ENCODE measurements at regions not wholly inside any gene's neighbourhood (a gene's known extent, or its start where the extent isn't known, plus 50 kb on each side); places are given as distances from the start of the nearest gene placed in this dataset.

DNA sequence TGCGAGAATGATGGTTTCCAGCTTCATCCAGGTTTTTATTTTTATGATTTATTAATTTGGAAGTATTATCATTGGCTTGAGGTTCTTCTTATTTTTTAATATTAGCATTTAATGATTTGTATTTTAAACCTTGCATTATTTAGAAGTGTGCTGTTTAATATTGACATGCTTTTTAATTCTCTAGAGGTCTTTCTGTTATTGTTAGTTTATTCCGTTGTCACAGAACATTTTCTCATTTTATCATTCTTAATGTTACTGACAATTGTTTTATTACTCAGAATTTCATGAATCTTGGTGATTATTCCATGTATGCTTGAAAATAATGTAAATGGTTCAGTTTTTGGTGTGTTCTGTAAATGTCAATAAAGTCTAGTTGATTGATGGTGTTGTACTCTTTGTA lies 463.5 kb upstream of the NOVA1 start:
- DNase-seq: no peak
- no peak for TF ChIP-seq GATA1 (IDR thresholded peaks at IDR 0.05; ENCODE audit: low read depth, low read length)

DNA sequence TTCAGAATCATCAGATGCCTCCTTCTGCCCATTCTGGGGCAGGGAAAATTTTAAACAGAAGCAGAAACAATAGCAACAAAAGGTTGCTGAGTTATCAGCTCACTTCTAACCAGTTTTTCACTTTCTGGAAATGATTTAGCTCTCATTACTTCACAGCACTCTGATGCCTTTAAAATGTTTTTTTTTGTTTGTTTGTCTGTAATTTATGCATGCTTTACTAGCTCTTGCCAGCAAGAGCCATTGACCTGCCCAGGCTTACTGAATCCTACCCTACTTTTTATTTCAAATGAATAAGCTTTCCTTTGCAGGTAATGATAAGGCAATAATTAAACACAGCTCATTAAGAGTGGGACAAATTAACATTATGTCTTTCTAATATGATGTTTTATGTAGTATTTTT lies 466.1 kb upstream of the NOVA1 start:
- no peak for DNase-seq
- TF ChIP-seq GATA1 (IDR thresholded peaks at IDR 0.05; ENCODE audit: low read depth, low read length) (no peak), POLR2A (IDR thresholded peaks at IDR 0.05; ENCODE audit: low read length) (no peak)

DNA sequence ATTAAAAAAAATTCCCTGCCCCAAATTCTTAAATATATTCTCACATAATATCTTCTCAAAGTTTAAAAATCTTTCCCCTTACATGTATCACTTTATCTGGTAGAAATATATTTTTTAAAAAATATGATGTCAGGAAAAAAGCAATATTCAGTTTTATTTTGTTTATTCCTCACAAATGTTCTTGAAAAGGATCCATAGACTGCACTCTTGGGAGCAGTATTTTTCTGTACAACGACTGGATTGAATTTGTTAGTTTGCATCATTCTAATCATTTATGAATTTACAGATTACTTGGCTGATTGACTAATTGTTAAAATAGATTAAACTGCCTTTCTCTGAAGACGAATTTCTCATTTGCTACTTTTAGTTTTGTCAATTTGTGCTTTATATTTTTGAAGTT lies 468.1 kb upstream of the NOVA1 start:
- TF ChIP-seq POLR2A (IDR thresholded peaks at IDR 0.05; ENCODE audit: low read length) (no peak), GATA1 (IDR thresholded peaks at IDR 0.05; ENCODE audit: low read depth, low read length) (no peak)
- DNase-seq: no peak

DNA sequence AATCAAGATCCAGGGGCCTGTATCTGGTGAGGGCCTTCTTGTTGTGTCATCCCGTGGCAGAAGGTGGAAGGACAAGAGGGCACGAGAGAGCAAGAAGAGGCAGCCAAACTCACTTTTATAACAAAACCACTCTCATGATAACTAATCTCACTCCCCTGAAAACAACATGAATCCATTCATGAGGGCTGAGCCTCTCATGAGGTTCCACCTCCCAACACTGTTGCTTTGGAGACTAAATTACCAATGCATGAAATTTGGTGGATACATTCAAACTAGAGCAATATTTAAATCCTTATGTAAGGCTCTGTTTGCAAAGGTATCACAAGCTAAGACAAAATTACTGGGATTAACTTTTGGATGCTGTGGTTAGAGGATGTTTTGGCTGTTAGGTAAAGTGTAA lies 470.1 kb upstream of the NOVA1 start:
- TF ChIP-seq POLR2A (IDR thresholded peaks at IDR 0.05; ENCODE audit: low read length) (no peak), GATA1 (IDR thresholded peaks at IDR 0.05; ENCODE audit: low read depth, low read length) (no peak)
- no peak for DNase-seq

DNA sequence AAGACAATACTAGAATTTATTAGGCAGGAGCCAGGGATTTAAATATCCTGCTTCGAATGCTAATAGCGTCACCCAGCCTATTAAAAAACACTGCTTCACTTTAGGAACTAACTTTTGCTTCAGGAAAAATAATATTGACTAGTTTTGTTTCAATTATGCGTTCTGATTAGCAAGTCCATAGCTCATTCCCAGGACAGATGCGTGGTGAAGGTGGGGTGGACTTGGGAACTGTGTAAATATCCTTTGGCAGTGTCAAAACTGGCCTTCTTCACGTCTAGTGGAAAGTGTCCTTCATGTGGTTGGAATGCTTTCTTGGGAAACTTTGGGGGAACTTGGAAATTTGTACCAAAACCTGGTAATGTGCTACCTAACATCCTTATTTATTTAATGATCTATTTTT lies 474.8 kb upstream of the NOVA1 start:
- TF ChIP-seq GATA1 (IDR thresholded peaks at IDR 0.05; ENCODE audit: low read depth, low read length) (no peak), POLR2A (IDR thresholded peaks at IDR 0.05; ENCODE audit: low read length) (no peak)
- DNase-seq: no peak

DNA sequence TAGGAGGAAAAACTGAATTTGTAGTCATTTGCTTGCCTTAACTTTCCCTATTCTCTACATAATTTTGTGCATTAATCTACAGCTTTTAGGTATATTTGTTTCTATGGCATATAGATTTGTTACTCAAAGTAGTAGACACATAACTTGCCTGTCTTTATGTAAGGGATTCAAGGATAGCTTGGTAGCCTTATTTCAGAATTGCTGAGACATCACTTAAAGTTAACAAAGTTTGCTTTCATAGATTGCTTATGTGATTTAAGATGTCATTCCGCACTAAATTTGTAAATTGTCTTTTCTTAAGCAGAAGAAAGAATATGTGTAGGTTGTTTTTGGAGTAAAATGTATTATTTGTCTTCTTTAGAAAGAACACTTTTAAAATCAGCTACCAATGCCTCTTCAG lies 477.7 kb upstream of the NOVA1 start:
- TF ChIP-seq POLR2A (IDR thresholded peaks at IDR 0.05; ENCODE audit: low read length) (no peak), GATA1 (IDR thresholded peaks at IDR 0.05; ENCODE audit: low read depth, low read length) (no peak)
- no peak for DNase-seq

DNA sequence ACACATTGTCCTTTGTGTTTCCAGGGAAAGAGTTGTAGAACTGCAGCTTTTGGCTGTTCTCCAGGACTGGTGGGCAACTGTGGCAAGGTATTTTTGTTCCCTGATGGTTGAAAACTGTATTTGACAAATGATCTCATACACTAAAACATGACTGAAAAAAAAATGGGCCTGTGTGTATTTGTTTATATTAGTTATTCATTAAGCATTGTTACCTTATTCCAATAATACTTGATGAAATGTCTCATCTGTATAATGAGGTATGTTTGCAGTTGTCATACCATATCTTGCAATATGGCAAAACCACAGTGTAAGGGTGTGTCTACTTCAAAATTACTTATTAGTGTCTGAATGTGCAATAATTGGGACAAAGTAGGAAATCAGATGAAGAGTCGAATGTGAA lies 479.4 kb upstream of the NOVA1 start:
- no peak for DNase-seq
- TF ChIP-seq GATA1 (IDR thresholded peaks at IDR 0.05; ENCODE audit: low read depth, low read length) (no peak), POLR2A (IDR thresholded peaks at IDR 0.05; ENCODE audit: low read length) (no peak)

DNA sequence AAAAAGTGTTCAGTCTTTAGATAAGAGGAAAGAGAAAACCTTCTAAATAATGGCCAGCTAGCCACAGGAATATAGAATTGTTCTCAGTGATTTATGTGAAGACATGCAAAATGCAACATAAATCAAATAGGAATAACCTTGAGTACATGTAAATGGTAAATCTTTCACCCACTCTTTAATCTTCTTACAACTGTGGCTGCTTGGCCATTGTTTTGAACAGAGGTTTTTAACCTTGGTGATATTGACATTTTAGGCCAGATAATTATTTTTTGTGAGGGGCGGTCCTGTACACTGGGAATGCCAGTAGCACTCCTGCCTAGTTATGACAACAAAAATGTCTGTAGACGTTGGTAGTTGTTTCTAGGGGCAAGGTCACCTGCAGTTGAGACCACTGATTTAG lies 479.9 kb upstream of the NOVA1 start:
- DNase-seq: no peak
- TF ChIP-seq POLR2A (IDR thresholded peaks at IDR 0.05; ENCODE audit: low read length): no peak
- no peak for TF ChIP-seq GATA1 (IDR thresholded peaks at IDR 0.05; ENCODE audit: low read depth, low read length)

DNA sequence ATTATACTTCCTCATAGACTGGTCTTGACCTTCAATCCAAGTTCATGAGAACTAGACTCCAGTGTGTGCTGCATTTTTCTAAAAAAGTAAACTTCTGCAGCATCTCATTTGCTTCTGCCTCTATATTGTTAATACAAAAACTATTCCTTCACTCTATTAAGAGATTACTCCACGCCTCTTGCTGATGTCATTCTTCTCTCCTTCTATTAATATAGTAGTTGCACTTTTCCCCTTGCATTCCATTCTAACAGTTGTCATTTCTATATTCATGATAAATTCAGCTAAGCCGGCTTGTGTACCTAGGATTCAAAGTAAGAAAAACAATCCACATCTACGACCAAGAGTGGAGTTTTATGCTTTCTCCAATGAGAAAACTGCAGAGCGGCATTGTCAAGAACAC lies 480.4 kb upstream of the NOVA1 start:
- TF ChIP-seq POLR2A (IDR thresholded peaks at IDR 0.05; ENCODE audit: low read length): no peak
- TF ChIP-seq GATA1 (IDR thresholded peaks at IDR 0.05; ENCODE audit: low read depth, low read length): no peak
- no peak for DNase-seq

DNA sequence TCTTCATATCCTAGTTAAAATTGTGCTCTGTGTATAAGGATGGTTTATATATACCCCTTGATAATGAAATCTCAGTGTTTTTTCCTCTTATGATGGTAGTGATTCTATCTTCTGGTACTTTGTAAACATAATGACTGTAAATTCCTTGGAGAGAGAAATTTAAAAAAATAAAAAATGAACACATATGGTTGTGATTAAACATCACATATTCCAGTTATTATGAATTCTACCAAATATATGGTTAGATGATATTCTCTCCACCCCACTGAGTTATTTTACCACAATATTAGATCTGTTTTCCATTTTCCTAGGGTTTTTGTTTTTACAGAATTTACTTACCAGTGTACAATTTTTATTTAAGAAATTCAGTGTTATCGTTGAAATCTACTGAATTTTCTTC lies 481.9 kb upstream of the NOVA1 start:
- DNase-seq: no peak
- no peak for TF ChIP-seq GATA1 (IDR thresholded peaks at IDR 0.05; ENCODE audit: low read depth, low read length)
- no peak for TF ChIP-seq POLR2A (IDR thresholded peaks at IDR 0.05; ENCODE audit: low read length)

DNA sequence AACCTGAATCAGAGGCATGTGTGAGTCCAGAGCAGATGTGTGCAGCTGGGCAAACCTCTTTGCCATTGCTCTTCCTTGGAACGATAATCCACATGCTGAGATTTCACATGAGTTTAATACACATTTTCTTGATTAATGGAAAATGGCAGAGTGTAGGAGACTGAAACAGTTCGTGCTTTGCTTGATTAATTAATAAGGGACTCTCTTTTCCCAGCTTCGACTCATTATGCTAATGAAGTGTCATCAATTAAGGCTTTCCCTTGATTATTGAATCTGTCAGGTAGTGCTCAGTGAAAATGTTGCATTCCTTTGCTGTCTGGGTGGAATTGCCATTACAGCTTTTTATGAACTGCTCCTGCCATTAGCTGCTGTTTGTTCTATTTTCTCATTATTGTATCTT lies 487.7 kb upstream of the NOVA1 start:
- no peak for DNase-seq
- no peak for TF ChIP-seq GATA1 (IDR thresholded peaks at IDR 0.05; ENCODE audit: low read depth, low read length)
- no peak for TF ChIP-seq POLR2A (IDR thresholded peaks at IDR 0.05; ENCODE audit: low read length)

DNA sequence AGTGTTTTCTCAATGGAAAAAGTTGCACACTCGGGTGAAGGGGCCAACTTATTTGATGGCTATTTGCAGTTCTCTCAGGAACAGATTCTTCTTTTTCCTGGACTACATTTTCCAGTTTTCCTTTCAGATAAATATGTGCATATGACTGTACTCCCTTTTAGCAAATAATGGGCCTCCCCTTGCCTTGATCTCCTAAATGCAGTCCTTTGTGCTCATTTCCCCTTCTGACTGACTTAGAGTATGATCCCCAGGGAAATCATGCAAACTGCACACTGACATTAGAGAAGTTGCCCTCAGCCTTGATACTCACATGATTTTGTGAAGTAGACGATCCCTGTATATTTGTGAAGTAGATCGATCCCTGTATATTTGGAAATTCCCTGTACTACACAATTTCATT lies 492.9 kb upstream of the NOVA1 start:
- no peak for DNase-seq
- TF ChIP-seq GATA1 (IDR thresholded peaks at IDR 0.05; ENCODE audit: low read depth, low read length) (no peak), POLR2A (IDR thresholded peaks at IDR 0.05; ENCODE audit: low read length) (no peak)

DNA sequence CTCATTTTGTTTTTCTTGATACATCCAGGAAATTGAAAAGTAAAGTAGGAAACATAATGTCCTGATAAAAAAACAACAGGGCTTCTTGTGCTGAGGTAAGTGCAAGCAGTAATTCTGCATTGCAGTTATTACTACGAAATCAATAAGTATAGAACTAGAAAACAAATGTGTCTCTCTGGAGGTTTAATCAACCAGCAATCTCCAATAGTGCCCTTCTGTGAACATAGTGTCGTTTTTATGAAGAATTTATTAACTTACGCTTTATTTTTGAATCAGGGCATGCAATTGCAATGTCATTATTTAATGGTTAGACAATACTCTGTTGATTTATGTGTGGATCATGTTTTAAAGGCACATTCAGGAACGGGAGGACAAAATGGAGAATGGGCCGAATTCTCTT lies 494.1 kb upstream of the NOVA1 start:
- no peak for DNase-seq
- TF ChIP-seq POLR2A (IDR thresholded peaks at IDR 0.05; ENCODE audit: low read length) (no peak), GATA1 (IDR thresholded peaks at IDR 0.05; ENCODE audit: low read depth, low read length) (no peak)

DNA sequence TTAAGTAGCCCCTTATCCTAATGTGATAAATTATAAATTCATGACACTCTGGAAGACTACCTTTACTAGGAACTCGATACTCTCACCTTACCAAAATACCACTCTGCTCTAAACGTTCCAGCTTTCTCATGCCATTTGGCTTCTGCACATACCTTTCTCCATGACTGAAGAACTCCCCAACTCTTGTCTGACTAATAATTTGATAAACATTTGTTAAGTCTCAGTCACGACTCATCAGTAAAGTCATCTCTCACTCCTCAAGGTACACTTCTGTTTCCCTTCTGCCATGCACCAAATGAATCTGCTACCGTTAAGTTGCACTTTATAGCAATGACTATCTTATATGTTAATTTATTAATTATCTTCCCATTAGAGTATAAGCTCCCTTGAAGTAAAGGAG lies 498.3 kb upstream of the NOVA1 start:
- TF ChIP-seq GATA1 (IDR thresholded peaks at IDR 0.05; ENCODE audit: low read depth, low read length) (no peak), POLR2A (IDR thresholded peaks at IDR 0.05; ENCODE audit: low read length) (no peak)
- DNase-seq: no peak

DNA sequence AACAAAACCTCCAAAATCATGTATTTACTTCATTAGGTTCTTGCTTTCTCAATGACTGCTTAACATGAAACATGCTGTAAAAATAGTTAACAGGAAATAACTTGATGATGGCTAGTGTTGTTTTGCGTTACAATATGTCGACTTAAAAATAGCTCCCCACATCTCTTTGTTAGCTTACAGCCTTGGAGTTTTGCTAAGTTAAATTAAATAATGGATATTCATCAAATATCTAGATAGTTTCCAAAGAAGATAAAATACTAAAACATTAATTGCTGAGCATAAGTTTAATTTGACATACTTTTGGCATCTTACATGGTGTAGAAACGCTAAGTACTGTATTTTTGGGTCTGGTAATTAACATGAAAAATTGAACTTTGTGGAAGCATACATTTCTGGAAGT lies 500.6 kb upstream of the NOVA1 start:
- TF ChIP-seq GATA1 (IDR thresholded peaks at IDR 0.05; ENCODE audit: low read depth, low read length) (no peak), POLR2A (IDR thresholded peaks at IDR 0.05; ENCODE audit: low read length) (no peak)

DNA sequence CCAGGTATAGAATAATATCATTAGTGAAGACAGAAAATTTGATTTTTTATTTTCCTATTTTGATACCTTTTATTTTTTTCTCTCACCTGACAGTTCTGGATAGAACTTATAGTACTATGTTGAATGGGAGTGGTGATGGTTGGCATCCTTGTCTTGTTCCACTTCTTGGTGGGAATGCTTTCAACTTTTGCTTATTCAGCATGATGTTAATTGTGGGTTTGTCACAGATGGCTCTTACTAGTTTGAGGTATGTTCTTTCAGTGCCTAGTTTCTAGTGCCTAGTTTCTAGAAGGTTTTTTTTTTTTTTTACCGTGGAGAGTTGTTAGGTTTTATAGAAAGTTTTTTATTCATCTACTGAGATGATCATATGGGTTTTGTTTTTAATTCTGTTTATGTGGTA lies 516.3 kb upstream of the NOVA1 start:
- DNase-seq: no peak
- TF ChIP-seq GATA1 (IDR thresholded peaks at IDR 0.05; ENCODE audit: low read depth, low read length) (no peak), POLR2A (IDR thresholded peaks at IDR 0.05; ENCODE audit: low read length) (no peak)

More for the DNA sequence above, 500.6 kb upstream of the NOVA1 start:
- DNase-seq: no peak
